Skeletal muscle cell (primary cell): ENCODE measurements at regions not wholly inside any gene's neighbourhood (a gene's known extent, or its start where the extent isn't known, plus 50 kb on each side); places are given as distances from the start of the nearest gene placed in this dataset.

Experiments used
- DNase-seq: peaks from one replicate; pipeline ENCODE4 v3.0.0-alpha.2; 2010; ENCODE audit warnings: low read depth
- H3K4me3 ChIP-seq: 2 replicates; pipeline ENCODE4 v1.5.1; 2011; ENCODE audit warnings: low read depth, mild to moderate bottlenecking, control low read depth, low read length, moderate library complexity

DNA sequence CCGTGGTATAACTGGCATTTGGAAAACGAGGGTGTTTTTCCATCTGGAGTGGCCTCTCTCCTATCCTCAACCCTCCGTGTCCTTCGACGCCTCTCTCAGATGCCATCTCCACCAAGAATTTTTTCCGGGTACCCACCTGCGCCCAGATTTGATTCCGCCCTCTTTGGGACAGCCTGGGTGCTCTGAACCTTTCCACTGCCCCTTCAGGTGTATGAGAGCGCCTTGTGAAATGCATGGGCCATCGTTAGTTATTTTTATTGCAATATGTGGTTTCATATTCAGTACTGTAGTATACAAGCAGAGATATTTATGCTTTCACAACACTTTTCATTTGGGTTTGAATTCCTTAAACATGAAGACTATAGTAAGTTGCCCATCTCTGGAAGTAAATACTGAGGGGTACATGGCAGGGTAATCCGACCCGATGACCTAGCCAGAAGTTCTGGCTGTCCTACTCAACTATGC lies 78.2 kb upstream of the IFNE start:
- peak overlapping the region; percentile 96 for H3K4me3 ChIP-seq

GRCh38 chr9:21561502-21561901 lies 79.4 kb upstream of the IFNE start:
- no peak overlapping the region for H3K4me3 ChIP-seq

More for the DNA sequence above, 78.2 kb upstream of the IFNE start:
- no peak for DNase-seq

GRCh38 chr9:21564175-21564574 lies 82.1 kb upstream of the IFNE start:
- DNase-seq: no peak
- H3K4me3 ChIP-seq: no peak overlapping the region

More at GRCh38 chr9:21561502-21561901, 79.4 kb upstream of the IFNE start:
- DNase-seq: no peak

GRCh38 chr9:21565155-21565554 lies 83.0 kb upstream of the IFNE start:
- H3K4me3 ChIP-seq: no peak overlapping the region
- DNase-seq: no peak

DNA sequence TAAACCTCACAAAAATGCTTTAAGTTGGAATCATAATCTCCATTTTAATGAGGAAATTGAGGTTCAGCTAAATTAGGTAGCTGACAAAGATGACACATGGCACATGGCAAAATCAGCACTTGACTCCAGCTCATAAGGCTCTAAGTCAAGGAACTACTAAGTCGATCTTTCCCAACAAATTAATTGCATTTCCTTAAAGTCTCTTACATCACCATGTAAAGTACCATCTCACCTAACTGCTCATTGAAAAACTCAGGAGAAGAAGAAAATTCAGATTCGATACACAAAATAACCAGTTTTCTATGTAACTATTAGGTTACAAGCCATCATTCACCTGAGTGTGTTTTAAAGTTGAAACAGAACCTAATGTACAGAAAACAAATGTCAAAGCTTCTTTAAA lies 85.8 kb upstream of the IFNE start:
- DNase-seq: no peak

GRCh38 chr9:21568484-21568883 lies 86.4 kb upstream of the IFNE start:
- H3K4me3 ChIP-seq: no peak overlapping the region
- DNase-seq: no peak

More for the DNA sequence above, 85.8 kb upstream of the IFNE start:
- no peak overlapping the region for H3K4me3 ChIP-seq

GRCh38 chr9:21569721-21570120 lies 87.6 kb upstream of the IFNE start:
- no peak for DNase-seq
- H3K4me3 ChIP-seq: no peak overlapping the region

DNA sequence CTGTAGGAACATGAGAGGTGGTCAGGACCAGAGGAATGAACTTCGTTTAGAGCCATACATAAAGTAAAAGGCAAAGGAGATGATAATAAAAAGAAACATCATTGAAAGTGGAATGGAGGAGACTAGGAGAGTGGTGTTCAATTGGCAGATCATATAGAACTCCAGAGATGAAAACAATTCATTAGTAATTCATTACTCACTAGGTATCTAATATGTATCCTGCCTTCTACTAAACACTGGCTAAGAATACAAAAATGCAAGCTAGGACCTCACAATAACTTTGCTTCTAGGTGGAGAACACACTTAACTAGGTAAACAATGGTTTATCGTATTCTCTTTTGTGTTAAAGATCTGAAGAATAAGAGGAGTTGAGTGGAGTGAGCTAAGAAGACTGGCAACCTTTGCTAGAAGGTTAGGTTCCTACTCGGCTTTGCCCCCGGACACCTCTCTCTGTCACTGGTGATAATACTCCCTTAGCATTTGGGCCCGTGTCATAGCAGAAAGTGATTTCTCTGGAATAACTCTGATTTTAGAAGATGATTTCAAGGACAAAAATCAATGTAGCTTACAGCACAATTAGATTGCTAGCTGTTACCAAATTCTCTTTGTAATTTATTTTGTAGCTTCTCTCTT lies 88.6 kb upstream of the IFNE start:
- no peak for DNase-seq

GRCh38 chr9:21574261-21574660 lies 92.1 kb upstream of the IFNE start:
- H3K4me3 ChIP-seq: no peak overlapping the region
- no peak for DNase-seq

More for the DNA sequence above, 88.6 kb upstream of the IFNE start:
- H3K4me3 ChIP-seq: no peak overlapping the region

- DNase-seq: peak; percentile 86
These were observed 94.4 kb upstream of the IFNE start for GRCh38 chr9:21576331-21577189.

DNA sequence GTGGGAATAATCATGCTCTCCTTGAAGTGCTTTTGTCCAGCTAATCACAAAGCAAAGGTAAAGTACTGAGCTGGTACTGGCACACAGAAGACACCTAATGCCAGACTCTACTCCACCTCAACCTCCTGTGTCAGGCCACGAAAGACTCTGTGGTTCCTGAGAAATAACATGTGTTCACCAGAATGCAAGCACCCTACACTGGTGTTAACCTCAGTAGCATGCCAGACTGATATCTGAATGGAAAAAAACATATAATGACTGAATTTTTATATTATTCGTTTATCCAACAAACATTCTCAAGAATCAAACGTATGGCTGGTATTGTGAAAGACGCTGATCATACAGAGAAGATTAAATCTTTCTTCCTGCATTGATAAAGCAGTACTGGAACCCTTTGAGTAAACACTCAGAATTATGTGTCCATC lies 97.1 kb upstream of the IFNE start:
- DNase-seq: no peak
- no peak overlapping the region for H3K4me3 ChIP-seq

More at GRCh38 chr9:21576331-21577189, 94.4 kb upstream of the IFNE start:
- peak overlapping the region; percentile 30 for H3K4me3 ChIP-seq

DNA sequence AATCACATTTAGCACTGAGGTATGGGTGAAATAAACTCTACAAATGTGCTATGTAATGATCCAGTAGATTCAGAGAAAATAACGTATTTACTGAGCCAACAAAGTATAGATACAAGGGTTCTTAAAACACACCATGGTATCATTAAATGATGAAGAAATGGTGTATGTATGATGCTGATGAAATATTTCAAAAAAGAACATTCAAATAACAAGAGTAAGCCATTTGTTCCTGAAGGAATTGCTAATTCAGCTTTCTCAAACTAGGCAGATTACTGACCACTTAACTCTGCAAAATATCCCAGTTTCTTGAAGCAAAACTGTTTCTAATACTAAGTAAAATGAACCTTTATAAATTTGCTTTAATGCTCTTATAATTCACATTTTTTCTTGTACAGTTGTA lies 97.6 kb upstream of the IFNE start:
- no peak overlapping the region for H3K4me3 ChIP-seq
- no peak for DNase-seq

DNA sequence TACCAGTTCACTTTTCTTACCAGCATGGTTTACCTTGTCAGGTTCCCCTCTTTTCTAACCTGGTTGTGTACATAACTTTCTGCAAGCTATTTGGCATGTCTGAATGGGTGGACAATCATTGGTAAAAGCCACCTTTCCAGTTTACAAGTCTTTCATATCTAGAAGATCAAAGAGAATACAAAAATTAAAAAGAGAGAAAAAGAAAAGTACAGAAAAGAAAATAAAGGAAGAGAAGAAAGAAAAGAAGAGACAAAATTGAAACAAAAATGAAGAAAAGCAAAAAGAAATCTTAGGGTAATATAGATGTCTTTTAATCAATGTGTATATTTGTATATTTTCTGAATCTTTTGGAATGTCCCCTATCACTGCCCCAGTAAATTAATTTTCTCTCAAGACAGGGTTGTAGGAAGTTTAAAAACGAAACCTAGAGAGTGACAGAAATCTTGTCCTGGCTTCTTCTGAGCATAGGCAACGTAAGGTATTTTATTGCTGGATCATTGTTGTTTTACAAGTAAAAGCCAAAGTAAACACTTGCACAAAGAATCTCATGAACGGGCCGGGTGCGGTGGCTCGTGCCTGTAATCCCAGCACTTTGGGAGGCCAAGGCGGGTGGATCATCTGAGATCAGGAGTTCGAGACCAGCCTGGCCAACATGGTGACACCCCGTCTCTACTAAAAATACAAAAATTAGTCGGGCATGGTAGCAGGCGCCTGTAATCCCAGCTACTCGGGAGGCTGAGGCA lies 98.7 kb upstream of the IFNE start:
- no peak overlapping the region for H3K4me3 ChIP-seq
- DNase-seq: no peak

DNA sequence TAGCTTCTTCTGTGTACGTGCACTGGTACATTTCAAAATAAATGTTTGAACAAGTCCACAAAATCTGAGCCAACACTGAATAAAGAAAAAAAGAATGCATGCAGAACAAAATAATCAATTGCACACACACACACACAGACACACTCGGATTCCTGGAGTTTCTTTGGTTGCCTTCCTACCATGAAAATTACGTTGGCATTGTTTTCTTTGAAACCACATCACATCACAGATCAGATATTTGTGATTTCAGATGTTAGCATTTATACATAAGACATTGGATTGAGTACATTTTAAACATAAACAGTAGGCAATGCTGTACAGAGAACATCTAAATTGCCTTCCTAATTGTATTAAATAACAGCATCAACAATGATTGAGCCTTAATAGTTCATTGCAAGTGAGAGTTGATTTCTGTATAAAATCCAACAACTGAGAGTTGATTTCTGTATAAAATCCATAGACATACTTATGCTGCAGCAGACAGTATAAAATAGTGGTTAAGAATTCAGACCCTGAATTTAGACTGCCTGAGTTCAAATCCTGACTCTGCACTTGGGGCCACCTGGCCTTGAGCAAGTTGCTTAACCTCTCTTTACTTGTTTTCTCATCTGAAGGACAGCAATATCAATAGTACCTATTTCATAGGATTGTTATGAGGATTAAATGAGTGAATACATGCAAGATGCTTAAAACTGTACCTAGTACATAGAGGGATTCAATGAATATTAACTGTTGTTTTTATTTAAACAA lies 101.7 kb upstream of the IFNE start:
- no peak for DNase-seq
- H3K4me3 ChIP-seq: no peak overlapping the region

DNA sequence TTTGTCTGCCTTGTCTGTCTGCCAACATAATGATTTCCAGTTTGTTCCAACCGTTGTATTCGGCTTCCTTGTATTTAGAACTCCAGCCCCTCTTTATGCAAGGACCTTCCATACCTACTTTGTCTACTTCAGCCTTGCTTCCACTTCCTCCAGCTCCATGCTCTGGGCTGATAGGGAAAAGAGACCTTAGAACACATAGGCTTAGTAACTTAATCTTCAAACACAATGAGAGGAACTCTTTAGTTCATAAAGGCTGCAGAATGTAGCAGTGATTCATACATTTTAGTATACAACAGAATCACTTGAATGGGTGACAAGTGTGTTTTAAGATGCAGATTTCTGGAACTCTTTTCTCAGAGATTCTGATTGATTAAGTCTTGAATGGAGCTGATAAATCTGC lies 102.8 kb upstream of the IFNE start:
- no peak overlapping the region for H3K4me3 ChIP-seq
- no peak for DNase-seq

DNA sequence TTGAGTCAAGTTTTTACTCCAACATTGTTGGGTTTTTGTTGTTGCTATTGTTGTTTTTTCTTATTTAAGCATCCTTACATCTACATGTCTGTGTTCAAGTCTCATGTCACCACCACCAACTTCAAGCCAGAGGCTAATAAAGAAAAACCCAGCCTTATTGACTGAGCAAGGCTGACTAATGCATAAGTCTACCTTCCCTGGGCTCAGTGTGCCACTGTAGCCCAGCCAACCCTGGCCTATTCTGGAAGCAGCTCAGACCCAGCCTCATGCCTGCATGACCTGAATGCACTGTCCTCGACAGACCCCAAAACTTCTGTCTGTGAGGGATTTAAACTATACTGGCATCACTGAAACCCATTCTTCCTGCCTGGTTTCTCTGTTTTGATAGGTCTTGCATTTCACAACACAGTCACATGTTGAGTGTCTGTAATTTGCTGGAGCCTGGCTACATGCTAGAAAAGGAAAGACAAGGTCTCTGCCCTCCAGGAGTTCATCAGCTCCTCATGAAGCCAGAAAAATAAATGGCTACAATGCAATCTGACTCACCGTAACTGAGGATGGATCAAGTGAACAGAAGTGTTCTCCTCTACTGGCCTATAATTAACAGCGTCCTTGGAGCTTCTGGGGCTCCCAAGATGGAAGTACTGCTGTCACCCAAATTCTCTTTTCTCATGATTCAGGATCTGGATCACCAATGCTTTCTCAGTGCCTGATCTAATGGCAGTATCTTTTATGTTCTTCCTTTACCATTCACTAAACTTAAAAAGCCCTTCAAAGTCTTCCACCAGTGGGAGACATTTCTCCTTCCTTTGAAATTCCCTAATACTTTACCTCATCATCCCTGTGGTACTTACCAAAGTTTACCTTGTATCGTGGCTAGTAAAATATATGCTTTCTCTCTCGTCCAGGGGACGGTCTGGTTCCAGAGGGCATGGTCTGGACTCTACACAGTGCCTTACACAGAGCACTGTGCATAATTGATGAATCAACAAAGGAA lies 103.9 kb upstream of the IFNE start:
- no peak overlapping the region for H3K4me3 ChIP-seq
- peak; percentile 41 for DNase-seq

GRCh38 chr9:21589344-21590056 lies 107.4 kb upstream of the IFNE start:
- DNase-seq: no peak
- H3K4me3 ChIP-seq: no peak overlapping the region
